ENCODE measurements at regions not wholly inside any gene's neighbourhood (a gene's known extent, or its start where the extent isn't known, plus 50 kb on each side); places are given as distances from the start of the nearest gene placed in this dataset.
"Not testable (repeated sequence)": the region's sequence is repeated elsewhere in the genome, so short reads cannot be mapped to it uniquely, and the experiment has no call there.

GRCh38 chr4:9702696-9703095 lies 78.7 kb upstream of the DRD5 start:
- TF ChIP-seq TAF1 (IDR thresholded peaks at IDR 0.05; ENCODE audit: borderline replicate concordance, low read depth, low read length); POLR2AphosphoS5 (IDR thresholded peaks at IDR 0.05; ENCODE audit: low read depth, low read length): not testable (repeated sequence)

Data from GM12892 (cell line).